Heart left ventricle (tissue), 13 donors: ENCODE measurements at regions not wholly inside any gene's neighbourhood (a gene's known extent, or its start where the extent isn't known, plus 50 kb on each side); places are given as distances from the start of the nearest gene placed in this dataset.

Experiments
- POLR2A ChIP-seq, 2 donors: fragments of 450-650 bp; IDR thresholded peaks; one replicate each; pipeline ENCODE4 v1.6.1; 2017; ENCODE audit warnings: antibody characterized with exemption in 2 of 2, mild to moderate bottlenecking in 2 of 2, moderate library complexity in 2 of 2
- TF ChIP-seq, protein P1 (sequence below), 12 donors: fragments of 200-600 bp; sonication (generic) in 4 of 12; IDR thresholded peaks; one replicate each; pipeline versions ENCODE4 v1.5.0 to v1.8.0; 2018 to 2022; ENCODE audit warnings: antibody characterized with exemption in 12 of 12, mild to moderate bottlenecking in 5 of 12
- donor health status: ischemic (EF 13 %, LVEDD 7.1; RV severe dilation, severe dysfunction).
- donor health status: DM: no; HTN: yes; CAD: no.
- donor health status: DM: no; HTN: no; CAD: no.
- donor health status: ischemic (EF 25% LVEDD 6.9; RV normal size, moderate dysfunction).
- donor health status: ischemic (EF 25% LVEDD 5.7; RV mildly dilated, moderate dysfunction).
- donor health status: ischemic (EF 35%, LVEDD 5.7; RV mildly dilated, moderate dysfunction).
- donor health status: nonischemic (EF 11% LVEDD 7.7; RV severe dilation, severe dysfunction).
- donor health status: DM: yes; HTN: yes; CAD: no.
- donor health status: PGD.
- donor health status: ischemic (EF 29% LVEDD 5.4; RV normal size, mild dysfunction).
- donor health status: nonischemic (EF 23%, LVEDD 6.1; RV moderate dilation, normal function).

DNA sequence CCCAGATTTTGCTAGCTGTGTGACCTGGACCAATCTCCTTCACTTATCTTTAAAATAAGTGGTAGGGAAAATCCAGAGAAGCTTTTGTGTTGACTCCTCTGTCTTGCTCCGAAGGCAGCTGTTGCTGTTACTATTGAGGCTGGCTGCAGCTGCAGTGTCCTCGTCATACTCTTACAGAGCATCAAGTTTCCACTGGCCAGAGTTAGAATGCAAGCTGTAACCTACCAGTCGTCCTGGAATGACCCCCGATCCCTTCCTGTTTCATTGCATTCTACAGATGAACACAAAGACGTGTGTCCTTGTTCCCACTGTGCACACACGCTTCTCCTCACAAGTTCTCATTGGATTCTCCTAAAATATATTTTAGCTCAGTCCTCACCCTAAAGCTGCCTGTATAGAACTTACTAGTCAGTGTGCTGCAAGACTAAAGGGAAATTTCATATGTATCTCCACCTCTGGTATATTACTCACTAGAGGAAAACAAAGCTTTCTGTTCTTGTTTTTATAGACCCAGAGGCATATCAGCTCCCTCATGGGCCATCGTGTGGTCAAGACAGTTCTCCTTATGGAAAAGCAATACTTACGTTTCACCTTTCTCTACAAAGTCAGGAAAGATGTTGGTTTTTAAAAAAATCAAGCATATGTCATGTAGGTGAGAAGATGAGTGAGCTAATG, 589.8 kb downstream of the LMO7 start:
- TF ChIP-seq, protein P1, sequence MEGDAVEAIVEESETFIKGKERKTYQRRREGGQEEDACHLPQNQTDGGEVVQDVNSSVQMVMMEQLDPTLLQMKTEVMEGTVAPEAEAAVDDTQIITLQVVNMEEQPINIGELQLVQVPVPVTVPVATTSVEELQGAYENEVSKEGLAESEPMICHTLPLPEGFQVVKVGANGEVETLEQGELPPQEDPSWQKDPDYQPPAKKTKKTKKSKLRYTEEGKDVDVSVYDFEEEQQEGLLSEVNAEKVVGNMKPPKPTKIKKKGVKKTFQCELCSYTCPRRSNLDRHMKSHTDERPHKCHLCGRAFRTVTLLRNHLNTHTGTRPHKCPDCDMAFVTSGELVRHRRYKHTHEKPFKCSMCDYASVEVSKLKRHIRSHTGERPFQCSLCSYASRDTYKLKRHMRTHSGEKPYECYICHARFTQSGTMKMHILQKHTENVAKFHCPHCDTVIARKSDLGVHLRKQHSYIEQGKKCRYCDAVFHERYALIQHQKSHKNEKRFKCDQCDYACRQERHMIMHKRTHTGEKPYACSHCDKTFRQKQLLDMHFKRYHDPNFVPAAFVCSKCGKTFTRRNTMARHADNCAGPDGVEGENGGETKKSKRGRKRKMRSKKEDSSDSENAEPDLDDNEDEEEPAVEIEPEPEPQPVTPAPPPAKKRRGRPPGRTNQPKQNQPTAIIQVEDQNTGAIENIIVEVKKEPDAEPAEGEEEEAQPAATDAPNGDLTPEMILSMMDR (IDR thresholded peaks at IDR 0.05): no peak
- TF ChIP-seq POLR2A (IDR thresholded peaks at IDR 0.05): no peak
